ENCODE measurements at regions not wholly inside any gene's neighbourhood (a gene's known extent, or its start where the extent isn't known, plus 50 kb on each side); places are given as distances from the start of the nearest gene placed in this dataset.

DNA sequence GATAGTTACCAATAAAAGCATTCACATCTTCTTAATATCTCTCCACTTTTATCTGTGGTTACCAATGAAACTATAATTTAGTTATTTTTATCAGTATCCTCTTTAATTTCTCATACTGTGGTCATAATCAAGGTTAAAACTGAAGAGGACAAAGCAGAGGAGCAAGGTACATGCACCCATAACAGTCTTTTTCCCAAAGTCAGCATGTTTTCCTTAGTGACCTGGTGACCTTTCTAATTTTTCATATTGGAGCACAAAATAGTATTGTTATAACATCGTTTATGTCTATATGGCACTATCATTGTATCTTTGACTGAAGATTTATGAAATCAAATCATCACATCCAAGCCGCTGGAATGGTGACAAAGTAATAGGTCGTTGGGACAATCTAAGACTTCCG is 51.5 kb upstream of the CHORDC1 start:
- no peak for DNase-seq (ENCODE audit: extremely low spot score)
- intact Hi-C loops (cut with DNase I) = no loop called here
- 91% methylated on average over 4 of the region's 4 CpGs for WGBS
- H3K4me3 ChIP-seq = no peak overlapping the region
- H3K4me1 ChIP-seq = no peaks in the 10 kb centered on the region
- no peak overlapping the region for H3K27ac ChIP-seq (replicated peaks in 1 of 4)
- no peaks in the 10 kb centered on the region for H3K36me3 ChIP-seq
- no peaks in the 10 kb centered on the region for H3K27me3 ChIP-seq
- TF ChIP-seq POLR2A (IDR thresholded peaks at IDR 0.05; ENCODE audit: low read depth) (no peak), EP300 (IDR thresholded peaks at IDR 0.05) (no peak), POLR2AphosphoS5 (IDR thresholded peaks at IDR 0.05) (no peak)
- TF ChIP-seq, protein P1, sequence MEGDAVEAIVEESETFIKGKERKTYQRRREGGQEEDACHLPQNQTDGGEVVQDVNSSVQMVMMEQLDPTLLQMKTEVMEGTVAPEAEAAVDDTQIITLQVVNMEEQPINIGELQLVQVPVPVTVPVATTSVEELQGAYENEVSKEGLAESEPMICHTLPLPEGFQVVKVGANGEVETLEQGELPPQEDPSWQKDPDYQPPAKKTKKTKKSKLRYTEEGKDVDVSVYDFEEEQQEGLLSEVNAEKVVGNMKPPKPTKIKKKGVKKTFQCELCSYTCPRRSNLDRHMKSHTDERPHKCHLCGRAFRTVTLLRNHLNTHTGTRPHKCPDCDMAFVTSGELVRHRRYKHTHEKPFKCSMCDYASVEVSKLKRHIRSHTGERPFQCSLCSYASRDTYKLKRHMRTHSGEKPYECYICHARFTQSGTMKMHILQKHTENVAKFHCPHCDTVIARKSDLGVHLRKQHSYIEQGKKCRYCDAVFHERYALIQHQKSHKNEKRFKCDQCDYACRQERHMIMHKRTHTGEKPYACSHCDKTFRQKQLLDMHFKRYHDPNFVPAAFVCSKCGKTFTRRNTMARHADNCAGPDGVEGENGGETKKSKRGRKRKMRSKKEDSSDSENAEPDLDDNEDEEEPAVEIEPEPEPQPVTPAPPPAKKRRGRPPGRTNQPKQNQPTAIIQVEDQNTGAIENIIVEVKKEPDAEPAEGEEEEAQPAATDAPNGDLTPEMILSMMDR (IDR thresholded peaks at IDR 0.05) = no peak
- no peaks in the 10 kb centered on the region for H3K9me3 ChIP-seq

Small RNA genes in the stretch of these regions (small RNA-seq; reads per million reads assigned to genes)
- gene AP001002.3 (0 reads per million in 3 donors), gene MIR1261 (0 reads per million in 3 donors), gene MIR4490 (0 reads per million in 3 donors)
